NCI-H1694 (cell line): ENCODE measurements at regions not wholly inside any gene's neighbourhood (a gene's known extent, or its start where the extent isn't known, plus 50 kb on each side); places are given as distances from the start of the nearest gene placed in this dataset.
"Not testable (repeated sequence)": the region's sequence is repeated elsewhere in the genome, so short reads cannot be mapped to it uniquely, and the experiment has no call there.

Source experiments
- DNase-seq: peaks from one replicate; lab custom pipeline; 2025; lab: John Stamatoyannopoulos, UW

DNA sequence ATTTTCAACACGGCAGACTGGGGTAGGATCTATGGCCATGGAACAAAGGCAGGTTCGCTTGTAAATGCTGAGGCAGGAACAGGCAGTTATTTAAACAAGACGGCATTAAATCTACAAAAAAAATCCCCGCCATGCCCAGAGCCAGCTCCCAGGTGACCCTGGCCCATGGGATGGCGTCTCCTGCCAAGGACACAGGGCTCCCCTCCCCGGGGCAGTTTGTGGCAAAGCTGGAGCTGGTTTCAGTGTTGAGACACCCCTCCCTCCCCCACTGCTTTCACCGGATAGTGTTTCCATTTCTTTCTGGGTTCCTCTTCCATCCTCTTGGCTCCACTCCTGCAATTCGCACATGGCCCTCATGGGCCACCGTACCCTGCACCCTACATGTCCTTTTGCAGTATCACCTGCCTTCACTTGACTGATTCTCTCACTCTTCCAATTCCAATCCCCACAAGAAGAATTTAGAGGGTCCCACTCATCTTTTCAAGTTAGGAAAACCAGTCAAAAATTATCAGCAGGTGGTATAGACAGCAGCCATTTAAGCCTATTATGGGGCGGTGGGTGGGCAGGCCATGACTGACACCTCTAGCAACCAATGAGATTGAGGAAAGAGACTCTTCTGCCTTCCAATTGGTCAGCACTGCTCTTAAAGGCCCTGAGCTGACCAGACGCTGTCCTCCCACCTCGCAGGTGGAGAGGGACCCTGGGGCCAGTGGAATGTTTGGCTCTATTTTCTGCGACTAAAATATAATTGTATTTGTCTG, 52.0 kb downstream of the OLIG1 start:
- no peak for DNase-seq

DNA sequence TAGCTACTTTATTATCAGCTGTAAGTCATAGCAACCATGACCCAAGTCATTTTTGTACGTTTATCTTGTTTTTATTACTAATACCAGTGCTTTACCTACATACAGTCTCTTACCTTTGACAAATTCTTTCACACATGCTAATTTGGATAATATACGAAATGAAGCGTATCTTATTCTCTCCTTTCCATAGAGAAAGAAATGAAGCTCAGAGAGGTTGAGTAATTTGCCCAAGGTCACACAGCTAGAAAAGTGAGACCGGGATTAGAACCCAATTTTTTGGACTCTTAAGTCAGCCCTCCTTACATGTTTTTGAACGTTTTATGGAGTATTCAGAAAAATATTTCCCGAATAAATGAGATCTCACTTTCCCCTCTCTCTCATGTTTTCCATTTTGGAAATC, 52.6 kb downstream of the OLIG1 start:
- DNase-seq: no peak

DNA sequence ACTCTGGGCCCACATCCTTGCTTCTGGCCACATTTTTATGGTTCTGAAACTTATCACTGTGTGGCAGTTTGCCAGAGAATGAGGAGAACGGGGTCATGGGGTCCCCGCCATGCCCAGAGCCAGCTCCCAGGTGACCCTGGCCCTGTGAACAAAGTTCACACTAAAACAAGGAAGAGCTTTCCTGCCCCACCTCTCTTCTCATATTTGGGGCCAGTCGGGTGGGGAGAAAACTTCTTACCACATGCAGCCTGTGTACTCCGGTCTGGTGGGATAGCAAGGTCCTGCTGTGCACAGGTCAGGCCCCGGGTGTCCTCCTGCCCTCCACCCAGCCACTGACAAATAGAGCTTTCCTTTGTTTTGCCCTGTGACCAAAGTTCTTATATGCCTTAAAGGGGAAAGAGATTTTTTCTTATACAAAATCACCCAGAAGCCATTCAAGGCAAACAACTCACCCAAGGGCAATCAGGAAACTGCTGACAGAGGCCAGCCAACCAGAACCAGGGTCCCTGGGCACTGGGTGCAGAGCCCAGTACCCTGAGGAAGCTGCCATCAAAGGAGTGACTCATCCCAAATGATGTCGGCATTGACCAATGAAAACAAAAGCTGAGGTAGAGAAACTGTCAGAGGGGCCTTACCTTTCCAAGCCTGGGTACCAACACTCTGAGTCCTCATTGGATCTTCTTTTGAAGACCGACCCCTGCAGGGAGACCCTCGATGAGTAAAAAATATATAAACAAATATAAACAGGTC, 53.6 kb downstream of the OLIG1 start:
- no peak for DNase-seq

DNA sequence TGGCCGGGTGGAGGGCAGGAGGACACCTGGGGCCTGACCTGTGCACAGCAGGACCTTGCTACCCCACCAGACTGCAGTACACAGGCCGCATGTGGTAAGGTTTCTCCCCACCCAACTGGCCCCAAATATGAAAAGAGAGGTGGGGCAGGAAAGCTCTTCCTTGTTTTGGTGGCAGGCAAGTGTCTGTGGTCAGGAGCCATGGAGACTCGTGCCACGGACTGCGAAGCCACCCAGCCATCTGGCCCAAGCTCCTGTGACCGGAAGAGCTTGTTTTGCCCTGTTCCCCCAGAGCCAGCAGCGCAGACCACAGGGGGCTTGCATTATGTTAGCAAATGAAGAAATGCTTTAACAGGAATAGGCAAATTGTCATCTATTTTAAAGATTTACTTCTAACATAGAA, 54.9 kb downstream of the OLIG1 start:
- DNase-seq: no peak

DNA sequence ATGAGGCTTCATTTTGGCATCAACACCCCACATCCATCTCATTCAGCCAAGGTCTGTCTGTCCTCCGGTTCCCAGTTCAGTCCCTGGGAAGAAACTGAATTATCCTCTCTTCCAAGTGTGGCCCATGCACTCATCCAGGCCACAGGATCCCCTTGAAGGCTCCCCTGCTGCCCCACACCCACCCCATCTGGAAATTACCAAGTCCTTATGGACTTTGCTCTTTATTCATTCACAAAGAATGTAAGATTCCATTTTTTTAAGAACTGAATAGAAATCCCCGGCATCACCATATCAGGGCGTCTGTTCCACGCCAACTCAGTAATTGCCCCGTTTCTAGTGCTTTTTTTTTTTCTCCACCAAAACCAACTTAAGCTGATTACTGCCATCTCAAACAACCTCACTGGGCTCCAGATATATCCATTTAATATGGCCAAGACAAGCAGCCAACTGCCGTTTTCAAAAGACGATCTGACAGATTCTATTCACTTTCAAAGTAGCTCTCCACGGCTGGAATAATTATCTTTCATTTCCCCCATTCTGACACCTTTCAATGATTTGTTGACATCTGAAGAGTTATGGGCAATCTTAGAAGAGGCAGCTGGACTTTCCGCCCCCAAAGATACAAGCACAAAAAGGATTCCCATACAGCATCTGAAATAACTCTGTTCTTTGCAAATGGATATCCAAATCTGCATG, 55.9 kb downstream of the OLIG1 start:
- DNase-seq: no peak

DNA sequence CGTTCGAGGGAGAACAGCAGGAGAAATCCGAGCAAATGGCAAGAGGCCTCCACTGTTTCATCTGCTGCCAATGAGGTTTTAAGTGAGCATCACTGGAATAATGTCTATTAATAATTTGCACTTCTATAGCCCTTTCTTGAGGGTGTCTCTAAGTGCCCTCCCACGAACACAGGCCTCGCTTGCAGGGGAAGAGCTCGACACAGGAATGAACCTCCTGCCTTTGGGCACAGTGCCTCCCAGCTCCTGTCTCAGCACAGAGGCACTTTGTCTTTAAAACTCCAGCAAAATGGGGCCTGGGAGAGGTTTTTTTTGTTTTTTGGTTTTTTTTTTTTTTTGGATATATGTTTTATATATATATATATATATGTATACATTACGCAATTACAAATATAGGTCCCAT, 56.6 kb downstream of the OLIG1 start:
- DNase-seq: no peak

DNA sequence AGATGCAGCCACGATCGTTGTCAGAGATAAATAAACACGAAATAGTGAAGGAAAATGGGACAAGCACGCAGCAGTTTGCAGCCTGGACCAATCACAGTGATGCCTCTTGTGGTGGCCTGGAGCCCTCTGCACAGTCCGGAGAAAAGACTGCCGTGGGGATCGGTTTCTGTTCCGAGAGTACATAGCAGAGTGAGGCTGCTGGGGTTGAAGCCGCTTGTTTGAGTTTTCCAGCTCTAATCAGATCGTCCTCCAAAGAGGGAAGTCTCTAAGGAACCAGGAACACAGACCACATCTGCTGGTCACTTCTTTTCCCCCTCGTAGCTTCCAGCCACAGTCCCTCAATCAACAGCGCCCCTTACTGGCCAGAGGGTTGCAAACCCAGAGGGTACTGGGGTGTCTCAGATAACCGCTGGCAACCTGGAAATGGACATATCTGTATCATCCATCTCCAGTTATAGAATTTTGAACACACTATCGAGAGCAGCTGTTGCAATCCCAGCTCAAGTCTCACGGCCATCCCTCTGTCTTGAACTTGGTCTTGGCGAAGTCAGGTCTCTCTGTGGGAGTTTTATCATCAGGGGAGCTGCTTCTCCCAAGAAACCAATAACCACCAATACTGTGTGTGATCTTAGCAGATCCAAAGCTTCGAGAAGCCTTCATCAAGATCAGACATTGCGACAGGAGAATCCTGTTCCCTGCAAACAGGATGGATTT, 57.4 kb downstream of the OLIG1 start:
- DNase-seq: peak; percentile 83

DNA sequence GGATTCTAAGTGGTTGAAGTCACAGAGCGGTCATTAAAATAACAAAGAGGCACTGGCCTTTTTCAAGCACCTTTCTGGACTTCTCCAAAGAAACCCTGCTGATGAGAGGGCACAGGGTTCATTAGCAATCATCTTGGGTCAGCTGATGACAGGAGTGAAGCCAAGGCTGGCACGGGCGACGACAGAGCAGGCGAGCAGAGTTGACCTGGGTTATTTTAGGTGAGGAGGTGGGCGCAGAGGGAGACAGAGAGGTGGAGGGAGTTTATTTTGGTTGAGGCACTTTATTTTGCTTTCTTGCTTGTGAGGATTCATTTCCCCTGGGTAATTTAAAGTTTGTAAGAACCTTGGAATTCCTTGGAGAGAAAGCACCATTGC, 57.9 kb downstream of the OLIG1 start:
- DNase-seq: no peak

DNA sequence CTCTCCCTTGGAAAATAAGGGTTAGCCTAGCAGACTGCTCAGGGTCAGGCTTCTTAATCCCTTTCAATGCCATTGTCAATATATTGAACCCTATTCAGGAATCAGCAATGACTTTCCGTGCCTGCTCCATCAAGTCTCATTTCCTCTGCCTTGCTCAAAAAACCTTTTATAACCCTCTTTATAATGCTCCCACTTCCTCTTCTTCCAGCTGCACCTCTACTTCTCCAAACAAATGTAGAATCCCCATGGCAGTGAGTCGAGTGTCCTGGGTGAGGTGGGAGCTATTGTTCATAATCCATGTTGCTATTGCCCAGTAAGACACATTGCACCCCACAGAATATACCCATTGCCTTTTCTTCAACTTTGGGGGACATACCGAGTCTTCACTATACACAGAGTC, 58.6 kb downstream of the OLIG1 start:
- DNase-seq: no peak

DNA sequence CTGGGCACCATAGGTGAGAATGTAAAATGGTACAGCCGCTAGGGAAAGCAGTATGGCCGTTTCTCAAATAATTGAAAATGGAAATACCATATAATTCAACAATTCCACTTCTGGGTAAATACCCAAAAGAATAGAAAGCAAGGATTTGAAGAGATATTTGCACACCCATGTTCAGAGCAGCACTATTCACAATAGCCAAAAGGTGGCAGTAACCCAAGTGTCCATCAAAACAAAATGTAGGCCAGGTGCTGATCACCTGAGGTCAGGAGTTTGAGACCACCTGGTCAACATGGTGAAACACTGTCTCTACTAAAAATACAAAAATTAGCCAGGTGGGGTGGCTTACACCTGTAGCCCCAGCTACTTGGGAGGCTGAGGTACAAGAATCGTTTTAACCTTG, 62.1 kb downstream of the OLIG1 start:
- no peak for DNase-seq

DNA sequence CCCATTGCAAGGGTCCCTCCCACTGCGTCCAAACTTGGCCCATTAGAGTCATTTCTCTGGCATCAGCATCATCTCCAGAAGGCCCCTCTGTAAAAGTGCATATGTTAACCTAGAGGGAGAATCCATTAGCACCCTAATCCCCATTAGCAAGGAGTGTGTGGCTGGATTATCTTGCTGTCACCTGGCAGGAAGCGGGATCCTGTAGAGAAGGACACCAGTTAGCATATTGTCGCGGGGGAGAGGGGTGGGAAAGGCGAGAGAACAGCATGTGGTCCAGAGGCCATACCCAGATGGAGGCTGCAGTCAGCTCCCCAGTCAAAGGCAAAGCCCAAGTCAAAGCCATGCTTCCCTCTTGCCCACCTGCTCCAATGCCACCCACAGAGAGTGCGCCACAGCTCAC, 64.0 kb downstream of the OLIG1 start:
- no peak for DNase-seq

DNA sequence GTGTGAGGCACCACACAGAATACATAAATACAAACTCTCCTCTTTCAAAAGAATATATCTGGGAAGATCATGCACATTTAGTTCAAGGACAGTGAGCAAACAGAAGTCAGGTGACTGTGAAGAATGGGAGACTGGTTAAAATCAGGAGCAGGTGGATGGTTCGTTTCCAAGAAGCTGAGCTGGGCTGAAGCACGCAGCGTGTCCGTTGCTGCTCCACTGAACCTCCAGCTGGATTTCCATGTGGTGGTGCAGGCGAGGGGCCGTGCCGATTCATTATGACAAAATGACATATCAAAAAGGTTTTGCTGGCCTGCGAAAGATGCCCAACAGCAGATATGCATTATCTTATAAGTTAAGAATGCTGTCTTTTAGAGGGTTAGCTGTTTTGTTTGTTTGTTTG, 66.0 kb downstream of the OLIG1 start:
- peak; percentile 80 for DNase-seq

DNA sequence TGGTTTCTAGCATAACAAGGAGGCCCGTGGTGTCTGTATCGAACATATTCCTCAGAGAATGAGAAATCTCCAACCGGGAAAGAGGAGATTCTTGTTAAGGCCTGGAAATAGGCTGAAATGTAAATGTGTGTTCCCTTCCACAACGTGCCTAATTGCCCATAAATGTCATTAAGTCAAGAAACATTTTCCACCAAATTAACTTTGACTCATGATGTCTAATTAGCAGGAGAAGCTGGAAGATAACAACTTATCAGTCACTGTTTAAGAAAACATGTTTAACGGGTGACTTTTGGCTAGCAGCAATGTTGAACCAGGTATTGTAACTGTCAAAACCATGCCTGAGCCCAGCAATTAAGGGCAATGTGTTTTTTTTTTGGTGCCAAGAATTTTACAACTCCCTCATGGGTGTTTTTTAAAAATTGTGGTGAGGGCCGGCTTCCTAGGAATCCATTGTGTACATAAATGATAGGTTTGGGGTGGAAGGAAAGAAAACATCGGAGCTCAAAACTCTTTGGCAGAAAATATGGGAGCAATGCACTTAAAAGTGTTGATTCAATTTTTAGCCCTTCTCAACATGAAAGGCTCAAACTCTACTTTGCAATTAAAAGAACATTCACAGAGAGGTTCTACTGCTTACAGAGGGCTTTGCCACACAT, 67.0 kb downstream of the OLIG1 start:
- DNase-seq: peak; percentile 45

DNA sequence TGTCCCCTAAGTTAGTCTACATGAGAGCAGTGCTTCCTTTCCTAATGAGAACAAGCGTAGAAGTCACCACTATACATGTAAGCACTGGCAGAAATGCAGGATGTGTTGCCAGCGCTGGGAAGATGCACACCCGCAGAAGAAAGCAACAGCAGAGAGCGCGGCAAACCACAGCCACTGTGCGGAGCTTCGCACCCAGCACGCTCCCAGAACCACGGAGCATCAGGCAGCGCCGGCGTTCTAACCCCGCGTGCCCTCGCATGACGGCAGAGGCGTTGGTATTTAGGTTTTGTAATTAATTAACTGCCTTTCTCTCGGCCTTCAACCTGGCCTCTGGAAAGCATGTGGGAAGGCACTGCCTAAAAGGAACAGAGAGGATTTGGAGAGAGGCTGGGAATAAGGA, 69.1 kb downstream of the OLIG1 start:
- DNase-seq: no peak

DNA sequence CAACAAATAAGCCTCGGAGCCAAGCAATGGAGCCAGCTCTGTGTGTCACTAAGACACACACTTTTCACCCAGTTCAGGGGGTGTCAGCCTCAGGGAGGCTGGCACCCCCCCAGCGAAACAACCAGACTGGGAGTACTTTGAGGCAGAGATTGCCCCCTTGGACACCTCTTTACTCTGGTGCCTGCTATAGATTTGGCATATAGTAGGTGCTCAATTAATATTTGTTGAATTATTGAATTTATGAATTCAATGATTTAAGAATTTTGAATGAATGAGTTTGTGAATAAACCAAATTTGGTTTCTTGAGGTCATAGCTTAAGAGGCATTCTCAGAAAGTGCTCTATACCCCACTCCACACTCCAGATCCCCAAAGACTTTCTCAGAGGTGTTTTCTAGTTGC, 70.3 kb downstream of the OLIG1 start:
- DNase-seq: no peak

DNA sequence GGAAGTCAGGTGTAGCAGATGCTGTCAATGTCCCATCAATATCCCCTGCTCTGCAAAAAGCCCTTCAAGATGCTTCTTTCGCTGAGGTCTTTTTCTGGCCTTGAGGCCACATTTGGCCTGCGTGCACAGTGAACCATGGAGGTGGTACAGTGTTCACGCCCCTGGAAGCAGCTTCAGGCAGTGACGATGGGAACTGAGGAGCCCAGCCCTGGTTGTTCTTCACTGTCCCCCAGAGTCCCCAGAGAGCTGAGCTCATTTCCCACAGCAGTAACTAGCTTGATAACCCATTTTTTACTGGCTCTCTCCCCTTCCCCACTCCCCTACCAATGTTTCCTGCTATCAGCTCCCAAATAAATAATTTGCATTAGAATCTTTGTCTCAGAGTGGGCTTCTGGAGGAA, 76.5 kb downstream of the OLIG1 start:
- no peak for DNase-seq

DNA sequence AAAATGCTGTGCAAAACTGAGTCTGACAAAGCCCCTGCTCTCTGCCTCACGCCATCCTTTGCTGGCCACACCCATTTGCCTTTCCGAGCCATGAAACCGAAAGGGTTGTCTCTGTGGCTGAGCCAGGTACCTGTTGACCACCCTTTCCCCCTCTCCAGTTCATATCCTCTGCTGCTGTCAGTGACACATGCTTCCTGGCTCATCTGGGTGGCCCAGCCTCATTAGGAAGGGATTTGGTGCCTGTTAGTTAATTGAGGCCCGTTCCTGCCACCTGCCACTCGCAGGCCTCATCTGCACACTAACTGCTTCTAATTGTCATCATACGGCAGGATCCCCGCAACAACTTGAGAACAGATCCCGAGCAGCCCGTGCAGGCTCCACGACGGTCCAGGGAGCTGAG, 79.2 kb downstream of the OLIG1 start:
- peak; percentile 93 for DNase-seq

DNA sequence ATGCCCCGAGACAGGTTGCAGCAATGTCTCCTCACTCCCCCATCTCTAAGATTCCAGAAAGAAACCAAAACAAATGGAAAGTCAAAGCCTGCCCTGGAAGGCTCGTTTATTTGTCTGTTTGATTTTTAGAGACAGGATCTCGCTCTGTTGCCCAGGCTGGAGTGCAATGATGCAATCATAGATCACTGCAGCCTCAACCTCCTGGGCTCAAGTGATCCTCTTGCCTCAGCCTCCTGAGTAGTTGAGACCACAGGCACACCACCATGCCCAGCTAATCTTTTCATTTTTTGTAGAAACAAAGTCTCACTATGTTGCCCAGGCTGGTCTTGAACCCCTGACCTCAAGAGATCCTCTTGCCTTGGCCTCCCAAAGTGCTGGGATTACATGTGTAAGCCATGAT, 78.8 kb upstream of the IFNAR2 start:
- DNase-seq: not testable (repeated sequence)

DNA sequence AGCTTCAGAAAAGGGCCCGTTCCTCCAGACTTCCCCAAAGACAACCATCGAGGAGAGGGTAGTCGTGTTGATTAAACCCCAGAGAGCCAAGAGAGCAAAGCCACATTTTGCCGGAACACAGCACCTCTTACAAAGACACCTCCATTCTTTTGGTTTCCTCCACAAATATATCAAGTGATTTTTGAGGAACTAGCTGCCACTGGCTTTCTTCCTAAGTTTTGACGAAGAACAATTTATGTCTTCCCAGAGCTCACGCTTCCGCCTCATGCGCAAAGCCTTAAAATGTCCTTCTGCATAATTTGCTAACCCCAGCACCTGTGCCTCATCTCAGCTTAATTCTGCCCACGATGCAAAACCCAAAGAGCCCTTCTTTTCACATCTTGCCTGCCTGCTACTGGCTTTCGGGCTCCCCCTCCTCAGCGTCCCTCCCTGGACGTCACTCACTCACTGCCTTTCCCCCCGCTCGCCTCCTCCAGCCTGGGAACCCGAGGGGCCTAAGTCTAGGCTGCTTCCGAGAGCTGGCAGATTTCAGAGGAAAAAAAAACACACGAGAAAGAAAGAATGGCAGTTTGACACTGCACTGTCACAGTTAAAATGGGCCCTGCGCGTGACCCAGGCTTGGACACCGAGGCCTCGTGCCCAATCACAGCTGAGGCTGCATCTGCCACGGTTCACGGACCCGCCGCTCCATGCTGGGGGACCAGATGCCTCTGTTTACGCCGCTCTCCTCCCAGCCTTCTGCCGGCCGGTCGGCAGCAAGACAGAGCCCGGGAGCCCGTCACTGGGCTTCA, 77.6 kb upstream of the IFNAR2 start:
- DNase-seq: peak; percentile 66

DNA sequence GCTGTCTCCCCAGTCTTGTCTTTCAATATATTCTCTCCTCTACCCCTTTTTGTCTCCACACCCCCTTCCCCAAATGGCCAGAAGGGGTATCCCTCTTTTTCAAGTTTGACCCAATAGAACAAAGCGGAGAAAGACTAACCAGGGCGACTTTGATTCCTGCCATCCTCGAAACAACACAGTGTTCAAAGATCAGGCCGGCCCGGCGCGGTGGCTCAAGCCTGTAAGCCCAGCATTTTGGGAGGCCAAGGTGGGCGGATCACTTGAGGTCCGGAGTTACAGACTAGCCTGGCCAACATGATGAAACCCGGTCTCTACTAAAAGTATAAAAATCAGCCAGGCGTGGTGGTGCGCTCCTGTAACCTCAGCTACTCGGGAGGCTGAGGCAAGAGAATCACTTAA, 77.0 kb upstream of the IFNAR2 start:
- no peak for DNase-seq

DNA sequence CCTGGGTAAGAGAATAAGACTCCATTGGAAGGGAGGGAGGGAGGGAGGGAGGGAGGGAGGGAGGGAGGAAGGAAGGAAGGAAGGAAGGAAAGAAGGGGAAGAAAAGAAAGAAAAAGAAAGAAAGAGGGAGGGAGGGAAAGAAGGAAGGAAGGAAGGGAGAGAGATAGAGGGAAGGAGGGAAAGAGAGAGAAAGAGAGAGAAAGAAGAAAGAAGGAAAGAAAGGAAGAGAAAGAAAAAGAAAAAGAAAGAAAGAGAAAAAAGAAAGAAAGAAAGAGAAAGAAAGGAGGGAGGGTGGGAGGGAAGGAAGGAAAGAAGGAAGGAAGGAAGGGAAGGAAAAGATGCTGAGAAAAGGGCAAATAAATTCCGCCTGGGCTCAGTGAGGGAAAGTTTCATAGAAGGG, 74.7 kb upstream of the IFNAR2 start:
- DNase-seq: no peak
